ENCODE measurements at regions not wholly inside any gene's neighbourhood (a gene's known extent, or its start where the extent isn't known, plus 50 kb on each side); places are given as distances from the start of the nearest gene placed in this dataset.
A peak's percentile ranks its signal among the peaks of the same experiment; 100 is the strongest.
"Not testable (repeated sequence)": the region's sequence is repeated elsewhere in the genome, so short reads cannot be mapped to it uniquely, and the experiment has no call there.

- peak; percentile 57 for DNase-seq (ENCODE audit: low spot score)
Observed at GRCh38 chr15:38002883-38003477, 68.5 kb downstream of the TMCO5A start.

- DNase-seq (ENCODE audit: low spot score): no peak
Observed at GRCh38 chr15:38004218-38004861, 69.9 kb downstream of the TMCO5A start.

GRCh38 chr15:38005953-38006808 is 71.7 kb downstream of the TMCO5A start:
- DNase-seq (ENCODE audit: low spot score): no peak

- no peak for DNase-seq (ENCODE audit: low spot score)
Observed at GRCh38 chr15:38010395-38010794, 76.0 kb downstream of the TMCO5A start.

GRCh38 chr15:38012894-38013293 is 78.5 kb downstream of the TMCO5A start:
- DNase-seq (ENCODE audit: low spot score): no peak

- DNase-seq (ENCODE audit: low spot score): no peak
Observed at GRCh38 chr15:38017721-38018120, 83.3 kb downstream of the TMCO5A start.

GRCh38 chr15:38019066-38019465 is 84.6 kb downstream of the TMCO5A start:
- DNase-seq (ENCODE audit: low spot score): no peak

GRCh38 chr15:38021259-38021658 is 86.8 kb downstream of the TMCO5A start:
- no peak for DNase-seq (ENCODE audit: low spot score)

GRCh38 chr15:38024293-38025091 is 90.1 kb downstream of the TMCO5A start:
- DNase-seq (ENCODE audit: low spot score): no peak

GRCh38 chr15:38025656-38026055 is 91.2 kb downstream of the TMCO5A start:
- not testable (repeated sequence) for DNase-seq (ENCODE audit: low spot score)

- no peak for DNase-seq (ENCODE audit: low spot score)
Observed at GRCh38 chr15:38028869-38029268, 94.4 kb downstream of the TMCO5A start.

GRCh38 chr15:38029736-38030135 is 95.3 kb downstream of the TMCO5A start:
- DNase-seq (ENCODE audit: low spot score): no peak

GRCh38 chr15:38030609-38031008 is 96.2 kb downstream of the TMCO5A start:
- no peak for DNase-seq (ENCODE audit: low spot score)

- no peak for DNase-seq (ENCODE audit: low spot score)
Observed at GRCh38 chr15:38035701-38036100, 101.3 kb downstream of the TMCO5A start.

- DNase-seq (ENCODE audit: low spot score): no peak
Observed at GRCh38 chr15:38036790-38037338, 102.4 kb downstream of the TMCO5A start.

GRCh38 chr15:38038659-38039442 is 104.4 kb downstream of the TMCO5A start:
- no peak for DNase-seq (ENCODE audit: low spot score)

- DNase-seq (ENCODE audit: low spot score): no peak
Observed at GRCh38 chr15:38040615-38041014, 106.2 kb downstream of the TMCO5A start.

- no peak for DNase-seq (ENCODE audit: low spot score)
Observed at GRCh38 chr15:38041576-38041975, 107.1 kb downstream of the TMCO5A start.

GRCh38 chr15:38042211-38042610 is 107.8 kb downstream of the TMCO5A start:
- DNase-seq (ENCODE audit: low spot score): no peak

- DNase-seq (ENCODE audit: low spot score): peak; percentile 19
Observed at GRCh38 chr15:38042707-38043445, 108.4 kb downstream of the TMCO5A start.
